ENCODE measurements at regions not wholly inside any gene's neighbourhood (a gene's known extent, or its start where the extent isn't known, plus 50 kb on each side); places are given as distances from the start of the nearest gene placed in this dataset.

DNA sequence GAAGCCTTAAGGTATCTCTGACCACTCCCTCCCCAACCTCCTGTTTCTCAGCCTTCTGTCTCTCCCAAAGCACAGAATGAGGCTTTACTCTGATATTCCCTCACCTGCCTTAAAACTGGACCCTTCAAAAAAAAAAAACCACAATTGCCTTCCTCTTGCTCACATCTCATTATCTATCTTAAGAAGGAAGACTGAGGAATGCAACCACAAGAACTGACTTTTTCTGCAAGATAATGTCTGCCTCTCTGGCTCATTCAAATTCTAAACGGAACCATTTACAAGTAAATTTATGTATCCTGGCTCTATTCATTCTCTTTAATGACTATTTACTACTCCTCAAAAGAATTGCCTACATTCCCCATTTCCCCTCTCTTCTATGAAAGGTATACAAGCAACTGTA is 545.5 kb upstream of the HTR2C start:
- Mint-ChIP-seq H3K4me1 (ENCODE audit: low read depth) (no peaks in the 10 kb centered on the region), H3K4me3 (no peak overlapping the region), H3K27ac (no peak overlapping the region), H3K27me3 (ENCODE audit: insufficient read depth) (peaks cover 2% of the 10 kb centered on the region), H3K9me3 (no peaks in the 10 kb centered on the region), H3K36me3 (ENCODE audit: low read depth) (no peaks in the 10 kb centered on the region)
- no peak for DNase-seq
- TF ChIP-seq, protein P1, sequence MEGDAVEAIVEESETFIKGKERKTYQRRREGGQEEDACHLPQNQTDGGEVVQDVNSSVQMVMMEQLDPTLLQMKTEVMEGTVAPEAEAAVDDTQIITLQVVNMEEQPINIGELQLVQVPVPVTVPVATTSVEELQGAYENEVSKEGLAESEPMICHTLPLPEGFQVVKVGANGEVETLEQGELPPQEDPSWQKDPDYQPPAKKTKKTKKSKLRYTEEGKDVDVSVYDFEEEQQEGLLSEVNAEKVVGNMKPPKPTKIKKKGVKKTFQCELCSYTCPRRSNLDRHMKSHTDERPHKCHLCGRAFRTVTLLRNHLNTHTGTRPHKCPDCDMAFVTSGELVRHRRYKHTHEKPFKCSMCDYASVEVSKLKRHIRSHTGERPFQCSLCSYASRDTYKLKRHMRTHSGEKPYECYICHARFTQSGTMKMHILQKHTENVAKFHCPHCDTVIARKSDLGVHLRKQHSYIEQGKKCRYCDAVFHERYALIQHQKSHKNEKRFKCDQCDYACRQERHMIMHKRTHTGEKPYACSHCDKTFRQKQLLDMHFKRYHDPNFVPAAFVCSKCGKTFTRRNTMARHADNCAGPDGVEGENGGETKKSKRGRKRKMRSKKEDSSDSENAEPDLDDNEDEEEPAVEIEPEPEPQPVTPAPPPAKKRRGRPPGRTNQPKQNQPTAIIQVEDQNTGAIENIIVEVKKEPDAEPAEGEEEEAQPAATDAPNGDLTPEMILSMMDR (IDR thresholded peaks at IDR 0.05), result no peak

DNA sequence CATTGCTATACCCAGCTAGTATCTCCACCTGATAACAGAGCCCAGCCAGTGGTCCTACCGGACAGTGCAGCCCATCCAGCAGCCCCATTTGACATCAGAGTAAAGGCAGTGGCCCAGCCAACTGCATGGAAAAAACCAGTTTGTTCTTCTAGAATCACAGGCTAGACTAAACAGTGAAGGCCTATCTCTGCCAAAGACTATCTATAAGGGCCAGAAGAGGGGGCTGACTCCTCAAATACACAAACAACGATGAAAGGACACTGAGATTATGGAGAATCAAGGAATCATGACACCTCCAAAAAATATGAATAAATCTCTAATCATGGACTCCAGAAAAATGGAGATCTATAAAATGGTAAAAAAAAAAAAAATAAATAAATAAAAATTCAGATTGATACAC is 546.4 kb upstream of the HTR2C start:
- Mint-ChIP-seq H3K27me3 (ENCODE audit: insufficient read depth) (peaks cover 2% of the 10 kb centered on the region), H3K36me3 (ENCODE audit: low read depth) (no peaks in the 10 kb centered on the region), H3K4me1 (ENCODE audit: low read depth) (no peaks in the 10 kb centered on the region), H3K9me3 (no peaks in the 10 kb centered on the region), H3K27ac (no peak overlapping the region), H3K4me3 (no peak overlapping the region)
- no peak for DNase-seq
- TF ChIP-seq, protein P1 (IDR thresholded peaks at IDR 0.05), result no peak

DNA sequence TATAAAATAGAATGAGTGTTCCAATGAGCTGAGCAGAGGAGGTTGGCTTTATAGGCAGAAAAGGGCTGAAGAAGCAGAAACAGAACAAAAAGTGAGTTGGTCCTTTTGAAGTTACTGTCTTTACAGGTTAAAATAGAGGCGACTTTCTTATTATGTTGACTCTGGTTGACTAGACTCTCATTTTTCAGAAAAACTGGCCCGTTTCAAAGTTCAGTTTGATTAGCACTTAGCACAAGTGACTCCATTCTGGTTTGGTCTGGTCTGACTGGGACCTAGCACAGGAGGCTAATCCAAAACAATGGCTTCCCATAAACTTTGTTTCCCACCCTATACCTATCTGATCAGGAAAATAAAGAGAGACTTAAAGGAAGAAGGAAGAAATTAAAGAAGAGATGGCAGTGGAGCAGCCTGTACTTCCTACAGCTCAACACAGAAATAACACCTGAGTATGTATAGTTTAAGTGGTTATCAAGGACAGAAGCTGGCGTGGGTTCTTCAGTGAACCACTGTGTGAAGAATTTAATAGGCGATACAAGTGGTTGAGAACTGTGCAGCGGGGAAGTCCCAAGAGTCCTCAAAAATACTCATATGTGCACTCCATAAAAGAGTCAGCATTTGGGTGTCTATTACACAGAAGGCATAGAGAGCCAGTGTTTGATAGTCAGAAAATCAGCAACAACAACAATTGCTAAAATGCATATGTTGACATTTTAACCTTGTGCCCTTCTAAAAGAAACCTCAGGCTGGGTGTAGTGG is 554.8 kb upstream of the HTR2C start:
- Mint-ChIP-seq H3K4me1 (ENCODE audit: low read depth) (no peaks in the 10 kb centered on the region), H3K9me3 (no peaks in the 10 kb centered on the region), H3K4me3 (no peak overlapping the region), H3K27ac (no peak overlapping the region), H3K36me3 (ENCODE audit: low read depth) (no peaks in the 10 kb centered on the region), H3K27me3 (ENCODE audit: insufficient read depth) (no peaks in the 10 kb centered on the region; the same call in 1 of the 2 replicates)
- TF ChIP-seq, protein P1 (IDR thresholded peaks at IDR 0.05), result no peak
- no peak for DNase-seq

DNA sequence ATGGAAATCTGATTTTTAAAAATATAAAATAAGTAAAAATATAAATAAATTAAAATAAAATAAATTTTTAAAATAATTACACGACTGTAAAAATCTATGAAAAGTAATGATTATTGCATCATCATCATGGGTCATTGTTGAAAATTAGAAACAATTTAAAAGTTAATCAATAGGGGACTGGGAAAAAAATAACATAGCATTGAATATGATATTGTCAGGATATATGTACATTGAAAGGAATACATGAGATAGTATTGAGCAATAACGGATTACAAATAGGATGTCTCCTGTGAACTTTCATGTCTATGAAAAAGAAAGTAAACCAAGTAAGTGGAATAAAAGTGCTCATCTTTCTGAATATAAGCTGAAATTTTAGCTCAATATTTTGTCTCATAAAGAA is 566.8 kb upstream of the HTR2C start:
- no peaks in the 10 kb centered on the region for H3K4me1 Mint-ChIP-seq (ENCODE audit: low read depth)

DNA sequence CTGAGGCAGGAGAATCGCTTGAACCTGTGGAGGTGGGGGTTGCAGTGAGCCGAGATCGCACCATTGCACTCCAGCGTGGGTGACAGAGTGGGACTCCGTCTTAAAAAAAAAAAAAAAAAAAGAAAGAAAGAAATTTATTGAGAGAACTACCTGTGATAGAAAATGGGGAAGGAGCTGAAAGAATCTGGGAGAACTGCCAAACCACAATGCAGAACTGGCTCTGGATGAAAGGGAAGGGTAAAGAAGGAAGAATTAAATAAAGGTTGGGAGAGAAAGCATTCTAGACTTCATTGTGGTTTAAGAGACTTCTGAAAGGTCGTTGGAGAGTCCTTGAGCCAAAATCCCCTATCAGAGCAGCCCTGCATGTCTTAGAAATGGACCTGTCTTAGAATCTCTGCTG is 567.9 kb upstream of the HTR2C start:
- no peaks in the 10 kb centered on the region for H3K27me3 Mint-ChIP-seq (ENCODE audit: insufficient read depth)
- H3K27ac Mint-ChIP-seq, result no peak overlapping the region
- TF ChIP-seq, protein P1 (IDR thresholded peaks at IDR 0.05), result no peak

More for the DNA sequence above, 566.8 kb upstream of the HTR2C start:
- Mint-ChIP-seq H3K27me3 (ENCODE audit: insufficient read depth) (no peaks in the 10 kb centered on the region), H3K4me3 (no peak overlapping the region), H3K27ac (no peak overlapping the region), H3K36me3 (ENCODE audit: low read depth) (no peaks in the 10 kb centered on the region), H3K9me3 (peaks cover 4% of the 10 kb centered on the region)
- DNase-seq, result no peak
- TF ChIP-seq, protein P1 (IDR thresholded peaks at IDR 0.05), result no peak

More for the DNA sequence above, 567.9 kb upstream of the HTR2C start:
- Mint-ChIP-seq H3K4me1 (ENCODE audit: low read depth) (no peaks in the 10 kb centered on the region), H3K36me3 (ENCODE audit: low read depth) (no peaks in the 10 kb centered on the region), H3K9me3 (peaks cover 4% of the 10 kb centered on the region; the same call in 1 of the 2 replicates), H3K4me3 (no peak overlapping the region)
- DNase-seq, result no peak

Measured in HFFc6 (cell line).